DND-41 (cell line): ENCODE measurements at regions not wholly inside any gene's neighbourhood (a gene's known extent, or its start where the extent isn't known, plus 50 kb on each side); places are given as distances from the start of the nearest gene placed in this dataset.

Experiments used
- ATAC-seq: fragments of 200-7000 bp; cut with Tn5 transposase; 3 replicates; pipeline ENCODE4 v1.9.1; 2021; ENCODE audit warnings: low read depth; ENCODE audit not compliant: insufficient read depth
- DNase-seq: peaks from one replicate; pipeline ENCODE4 v3.0.0-alpha.2; 2020
- H2AFZ ChIP-seq: 2 replicates; pipeline ENCODE4 v1.6.0; 2012; ENCODE audit warnings: low read depth, low read length
- H3K27ac ChIP-seq: 2 replicates; pipeline ENCODE4 v1.5.1; 2012; ENCODE audit warnings: low read length, inconsistent platforms
- H3K27me3 ChIP-seq: fragments of 200-600 bp; sonication (generic); 2 replicates; pipeline ENCODE4 v1.6.0; 2012; ENCODE audit warnings: low read length, mild to moderate bottlenecking, inconsistent platforms; ENCODE audit not compliant: insufficient read depth, poor library complexity
- H3K36me3 ChIP-seq: 2 replicates; pipeline ENCODE4 v1.5.1; 2012; ENCODE audit warnings: low read length, inconsistent platforms; ENCODE audit not compliant: insufficient read depth
- H3K4me1 ChIP-seq: 2 replicates; pipeline ENCODE4 v1.5.1; 2012; ENCODE audit warnings: mild to moderate bottlenecking, low read length; ENCODE audit not compliant: insufficient read depth
- H3K4me2 ChIP-seq: 2 replicates; pipeline ENCODE4 v1.6.0; 2012; ENCODE audit warnings: mild to moderate bottlenecking, moderate library complexity, low read length, inconsistent platforms; ENCODE audit not compliant: insufficient read depth
- H3K4me3 ChIP-seq, 2 experiments: fragments of 200-600 bp in 1 of 2; shearing (Covaris generic) in 1 of 2; 2 replicates each; pipeline ENCODE4 v1.5.1; 2012 to 2016; ENCODE audit warnings: inconsistent platforms in 2 of 2, low read length in 2 of 2, mild to moderate bottlenecking in 2 of 2, low read depth in 1 of 2, moderate library complexity in 1 of 2
- H3K79me2 ChIP-seq: 2 replicates; pipeline ENCODE4 v1.6.0; 2012; ENCODE audit warnings: low read length, inconsistent platforms; ENCODE audit not compliant: insufficient read depth
- H3K9ac ChIP-seq: 2 replicates; pipeline ENCODE4 v1.6.0; 2012; ENCODE audit warnings: low read depth, mild to moderate bottlenecking, inconsistent platforms, low read length, moderate library complexity
- H3K9me3 ChIP-seq: 2 replicates; pipeline ENCODE4 v1.5.1; 2012; ENCODE audit warnings: low read length, moderate library complexity, mild to moderate bottlenecking, inconsistent platforms; ENCODE audit not compliant: insufficient read depth, severe bottlenecking
- H4K20me1 ChIP-seq: 2 replicates; pipeline ENCODE4 v1.6.0; 2012; ENCODE audit warnings: low read length; ENCODE audit not compliant: insufficient read depth
- CTCF ChIP-seq: IDR thresholded peaks from 2 replicates; pipeline ENCODE4 v1.5.1; 2012; ENCODE audit warnings: borderline replicate concordance, low read length, moderate library complexity, mild to moderate bottlenecking; ENCODE audit not compliant: poor library complexity, severe bottlenecking; ENCODE audit errors: extremely low read depth
- EZH2 ChIP-seq: IDR thresholded peaks from 3 replicates; pipeline ENCODE4 v1.6.1; 2012; ENCODE audit warnings: borderline replicate concordance, low read depth, mild to moderate bottlenecking, moderate library complexity, low read length, inconsistent platforms; ENCODE audit not compliant: severe bottlenecking

GRCh38 chr13:90783273-90783672 is 564.2 kb upstream of the MIR17HG start:
- H2AFZ ChIP-seq = no peak overlapping the region
- H3K4me3 ChIP-seq = no peak overlapping the region

GRCh38 chr13:90787007-90787406 is 560.5 kb upstream of the MIR17HG start:
- Histone ChIP-seq H3K36me3 (no peaks in the 10 kb centered on the region), H3K4me2 (no peak overlapping the region), H3K27me3 (no peaks in the 10 kb centered on the region), H3K9ac (no peak overlapping the region), H2AFZ (no peak overlapping the region), H3K9me3 (no peaks in the 10 kb centered on the region), H3K4me3 (no peak overlapping the region), H3K4me1 (no peaks in the 10 kb centered on the region), H3K27ac (no peak overlapping the region), H4K20me1 (no peaks in the 10 kb centered on the region), H3K79me2 (no peaks in the 10 kb centered on the region)
- DNase-seq (no peak), ATAC-seq (no peak)
- TF ChIP-seq CTCF (no peak), EZH2 (no peak)

More at GRCh38 chr13:90783273-90783672, 564.2 kb upstream of the MIR17HG start:
- no peak for TF ChIP-seq CTCF
- no peak for TF ChIP-seq EZH2
- no peaks in the 10 kb centered on the region for H3K36me3 ChIP-seq
- DNase-seq (no peak), ATAC-seq (no peak)
- H4K20me1 ChIP-seq = no peaks in the 10 kb centered on the region
- no peaks in the 10 kb centered on the region for H3K79me2 ChIP-seq
- no peaks in the 10 kb centered on the region for H3K9me3 ChIP-seq
- H3K9ac ChIP-seq = no peak overlapping the region
- no peaks in the 10 kb centered on the region for H3K27me3 ChIP-seq
- H3K4me1 ChIP-seq = no peaks in the 10 kb centered on the region
- no peak overlapping the region for H3K4me2 ChIP-seq
- H3K27ac ChIP-seq = no peak overlapping the region

GRCh38 chr13:90792335-90792734 is 555.2 kb upstream of the MIR17HG start:
- H3K4me1 ChIP-seq = no peaks in the 10 kb centered on the region

More at GRCh38 chr13:90792335-90792734, 555.2 kb upstream of the MIR17HG start:
- TF ChIP-seq EZH2 = no peak
- TF ChIP-seq CTCF = no peak
- Histone ChIP-seq H2AFZ (no peak overlapping the region), H3K9ac (no peak overlapping the region), H3K79me2 (no peaks in the 10 kb centered on the region), H4K20me1 (no peaks in the 10 kb centered on the region), H3K4me3 (no peak overlapping the region), H3K36me3 (no peaks in the 10 kb centered on the region), H3K27me3 (no peaks in the 10 kb centered on the region), H3K4me2 (no peak overlapping the region), H3K27ac (no peak overlapping the region), H3K9me3 (no peaks in the 10 kb centered on the region)
- DNase-seq = no peak
- ATAC-seq = no peak
